ENCODE measurements at regions not wholly inside any gene's neighbourhood (a gene's known extent, or its start where the extent isn't known, plus 50 kb on each side); places are given as distances from the start of the nearest gene placed in this dataset.

DNA sequence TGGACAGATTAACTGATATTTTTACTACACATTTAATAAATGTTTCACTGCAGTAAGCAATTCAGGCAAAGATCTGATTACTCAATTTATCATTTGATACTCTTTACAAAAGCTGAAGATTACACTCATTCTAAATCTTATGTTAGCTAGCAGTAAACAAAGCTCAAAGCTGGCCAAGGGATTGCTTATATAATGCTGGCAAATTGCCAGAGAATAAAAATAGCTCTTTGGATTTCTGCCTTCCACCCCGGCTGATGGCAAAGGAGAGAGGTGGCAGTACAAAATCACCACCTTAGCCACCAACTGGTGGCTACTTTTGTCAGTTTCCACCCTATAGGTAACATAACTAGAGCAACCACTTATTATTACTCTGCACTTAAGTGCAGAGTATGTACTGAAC, 320.5 kb downstream of the FSIP2 start:
- POLR2A ChIA-PET: no interaction called here
- DNase-seq (ENCODE audit: low read depth, low spot score) (peak; percentile 44), FAIRE-seq (no peak)
- TF ChIP-seq JUN (IDR thresholded peaks at IDR 0.05; ENCODE audit: borderline replicate concordance, insufficient read depth, insufficient read length, low read depth): no peak
- TF ChIP-seq POLR2AphosphoS5 (IDR thresholded peaks at IDR 0.05; ENCODE audit: insufficient read depth, low read depth, low read length): no peak
- no peak for TF ChIP-seq FOS (IDR thresholded peaks at IDR 0.05; ENCODE audit: borderline replicate concordance, insufficient read depth, low read length)
- TF ChIP-seq GATA2 (IDR thresholded peaks at IDR 0.05; ENCODE audit: insufficient read depth, insufficient read length, low read depth, low read length): no peak
- TF ChIP-seq MYC (IDR thresholded peaks at IDR 0.05; ENCODE audit: low read depth, low read length): no peak
- TF ChIP-seq, protein P1, sequence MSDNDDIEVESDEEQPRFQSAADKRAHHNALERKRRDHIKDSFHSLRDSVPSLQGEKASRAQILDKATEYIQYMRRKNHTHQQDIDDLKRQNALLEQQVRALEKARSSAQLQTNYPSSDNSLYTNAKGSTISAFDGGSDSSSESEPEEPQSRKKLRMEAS (IDR thresholded peaks at IDR 0.05; ENCODE audit: insufficient read depth, insufficient read length): no peak
- TF ChIP-seq POLR2A (IDR thresholded peaks at IDR 0.05; ENCODE audit: low read depth, low read length): no peak
- TF ChIP-seq, protein P2, sequence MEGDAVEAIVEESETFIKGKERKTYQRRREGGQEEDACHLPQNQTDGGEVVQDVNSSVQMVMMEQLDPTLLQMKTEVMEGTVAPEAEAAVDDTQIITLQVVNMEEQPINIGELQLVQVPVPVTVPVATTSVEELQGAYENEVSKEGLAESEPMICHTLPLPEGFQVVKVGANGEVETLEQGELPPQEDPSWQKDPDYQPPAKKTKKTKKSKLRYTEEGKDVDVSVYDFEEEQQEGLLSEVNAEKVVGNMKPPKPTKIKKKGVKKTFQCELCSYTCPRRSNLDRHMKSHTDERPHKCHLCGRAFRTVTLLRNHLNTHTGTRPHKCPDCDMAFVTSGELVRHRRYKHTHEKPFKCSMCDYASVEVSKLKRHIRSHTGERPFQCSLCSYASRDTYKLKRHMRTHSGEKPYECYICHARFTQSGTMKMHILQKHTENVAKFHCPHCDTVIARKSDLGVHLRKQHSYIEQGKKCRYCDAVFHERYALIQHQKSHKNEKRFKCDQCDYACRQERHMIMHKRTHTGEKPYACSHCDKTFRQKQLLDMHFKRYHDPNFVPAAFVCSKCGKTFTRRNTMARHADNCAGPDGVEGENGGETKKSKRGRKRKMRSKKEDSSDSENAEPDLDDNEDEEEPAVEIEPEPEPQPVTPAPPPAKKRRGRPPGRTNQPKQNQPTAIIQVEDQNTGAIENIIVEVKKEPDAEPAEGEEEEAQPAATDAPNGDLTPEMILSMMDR (IDR thresholded peaks at IDR 0.05; ENCODE audit: extremely low read depth in 1 of 2, insufficient read depth in 1 of 2, low read depth in 1 of 2, low read length in 2 of 2): no peak
- no peak for TF ChIP-seq EZH2 (IDR thresholded peaks at IDR 0.05; ENCODE audit: borderline replicate concordance, low read depth, low read length, severe bottlenecking)
- Histone ChIP-seq H3K27me3 (ENCODE audit: control insufficient read depth in 2 of 2, insufficient read depth in 2 of 2, low read length in 2 of 2) (no peaks in the 10 kb centered on the region), H3K79me2 (ENCODE audit: control insufficient read depth, insufficient read depth, low read length) (no peaks in the 10 kb centered on the region), H3K4me1 (ENCODE audit: control insufficient read depth, extremely low read depth, insufficient read depth, low read length) (peaks cover 3% of the 10 kb centered on the region), H2AFZ (ENCODE audit: low read depth, low read length) (no peak overlapping the region), H3K9ac (replicated peaks; ENCODE audit: extremely low read depth, insufficient read depth, low read length) (no peak overlapping the region), H4K20me1 (replicated peaks; ENCODE audit: control insufficient read depth, extremely low read depth, insufficient read depth, low read length) (no peaks in the 10 kb centered on the region), H3K9me1 (replicated peaks; ENCODE audit: control insufficient read depth, extremely low read depth, insufficient read depth, low read length) (no peaks in the 10 kb centered on the region), H3K4me3 (replicated peaks in 1 of 3; ENCODE audit: insufficient read depth in 1 of 3, low read depth in 1 of 3, low read length in 3 of 3) (no peak overlapping the region), H3K4me2 (ENCODE audit: insufficient read depth, low read length) (no peak overlapping the region), H3K9me3 (replicated peaks; ENCODE audit: control insufficient read depth, insufficient read depth, low read length) (no peaks in the 10 kb centered on the region), H3K36me3 (ENCODE audit: control insufficient read depth in 2 of 2, extremely low read depth in 1 of 2, insufficient read depth in 2 of 2, low read length in 2 of 2) (no peaks in the 10 kb centered on the region), H3K27ac (ENCODE audit: insufficient read depth, low read depth, low read length) (no peak overlapping the region)
- CTCF ChIA-PET: interaction anchor here (0.5 to 1.4 kb wide), 3 partner anchors 10 to 196 kb away, joined by 3 to 6 read pairs (median 3); no protein-coding TSS in a partner anchor
- BruUV-seq (replicated peaks): no TSS peak
- intact Hi-C loops (cut with micrococcal nuclease) (no loop called here), dilution Hi-C loops (cut with MboI; ENCODE audit: extremely low pct_ligation_motif_present, low sequenced_read_pairs) (no loop called here)

Measured in endothelial cell of umbilical vein (primary cell).